ENCODE measurements at regions not wholly inside any gene's neighbourhood (a gene's known extent, or its start where the extent isn't known, plus 50 kb on each side); places are given as distances from the start of the nearest gene placed in this dataset.

DNA sequence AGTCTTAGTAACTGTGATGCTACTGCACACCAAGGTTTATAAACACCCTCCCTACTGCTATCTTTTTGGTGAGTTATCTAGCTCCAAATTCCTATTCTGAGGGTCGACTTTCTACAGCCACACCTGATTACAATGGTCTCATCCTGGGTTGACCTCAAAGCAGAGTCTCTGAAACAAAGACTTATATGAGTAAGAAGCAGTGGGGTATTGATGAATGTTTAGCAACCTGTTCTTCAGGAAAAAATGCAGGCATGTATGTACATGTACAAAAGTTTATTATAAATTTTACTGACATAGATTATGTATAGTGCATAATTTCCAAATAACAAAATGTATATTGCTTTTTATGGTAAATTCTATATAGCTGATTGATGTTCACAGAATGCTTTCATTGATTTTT lies 51.6 kb upstream of the FMNL2 start:
- POLR2A ChIA-PET = no interaction called here
- TF ChIP-seq ZNF473 (tag by site-specific recombination; IDR thresholded peaks at IDR 0.05) (no peak), ZNF341 (tag by site-specific recombination; IDR thresholded peaks at IDR 0.05; ENCODE audit: low read depth) (no peak), PRDM6 (tag by site-specific recombination; IDR thresholded peaks at IDR 0.05) (no peak), PBX3 (CRISPR knock-in tag; IDR thresholded peaks at IDR 0.05) (no peak), GLI4 (tag by site-specific recombination; IDR thresholded peaks at IDR 0.05) (no peak), ZNF707 (tag by site-specific recombination; IDR thresholded peaks at IDR 0.05) (no peak), SCRT1 (tag by site-specific recombination; IDR thresholded peaks at IDR 0.05; ENCODE audit: borderline replicate concordance) (no peak), ZXDB (tag by site-specific recombination; IDR thresholded peaks at IDR 0.05) (no peak)
- TF ChIP-seq, protein P1, sequence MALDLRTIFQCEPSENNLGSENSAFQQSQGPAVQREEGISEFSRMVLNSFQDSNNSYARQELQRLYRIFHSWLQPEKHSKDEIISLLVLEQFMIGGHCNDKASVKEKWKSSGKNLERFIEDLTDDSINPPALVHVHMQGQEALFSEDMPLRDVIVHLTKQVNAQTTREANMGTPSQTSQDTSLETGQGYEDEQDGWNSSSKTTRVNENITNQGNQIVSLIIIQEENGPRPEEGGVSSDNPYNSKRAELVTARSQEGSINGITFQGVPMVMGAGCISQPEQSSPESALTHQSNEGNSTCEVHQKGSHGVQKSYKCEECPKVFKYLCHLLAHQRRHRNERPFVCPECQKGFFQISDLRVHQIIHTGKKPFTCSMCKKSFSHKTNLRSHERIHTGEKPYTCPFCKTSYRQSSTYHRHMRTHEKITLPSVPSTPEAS (tag by site-specific recombination; IDR thresholded peaks at IDR 0.05) = no peak
- CTCF ChIA-PET = interaction anchor here (1.2 to 1.3 kb wide), 2 partner anchors 12 to 353 kb away, joined by 3 read pairs; no protein-coding TSS in a partner anchor
- Histone ChIP-seq H3K4me1 (ENCODE audit: control insufficient read depth, insufficient read depth, low read length) (no peaks in the 10 kb centered on the region), H3K27ac (ENCODE audit: extremely low read depth, low read depth, low read length) (no peak overlapping the region), H3K4me3 (ENCODE audit: low read depth, low read length) (no peak overlapping the region), H3K36me3 (ENCODE audit: control insufficient read depth in 2 of 2, insufficient read depth in 1 of 2, low read length in 2 of 2) (no peaks in the 10 kb centered on the region), H3K9me3 (ENCODE audit: control insufficient read depth, insufficient read depth, low read depth, low read length) (no peaks in the 10 kb centered on the region)

GRCh38 chr2:152284398-152284797 lies 50.6 kb upstream of the FMNL2 start:
- H3K4me1 ChIP-seq (ENCODE audit: control insufficient read depth, insufficient read depth, low read length) = no peaks in the 10 kb centered on the region
- TF ChIP-seq ZNF404 (tag by site-specific recombination; IDR thresholded peaks at IDR 0.05) (no peak), ZNF768 (tag by site-specific recombination; IDR thresholded peaks at IDR 0.05) (no peak), SP3 (tag by site-specific recombination; IDR thresholded peaks at IDR 0.05) (no peak), ZNF416 (tag by site-specific recombination; IDR thresholded peaks at IDR 0.05) (no peak), KLF10 (tag by site-specific recombination; IDR thresholded peaks at IDR 0.05) (no peak), HOXD13 (CRISPR knock-in tag; IDR thresholded peaks at IDR 0.05; ENCODE audit: borderline replicate concordance) (no peak), ZFHX2 (tag by site-specific recombination; conservative IDR thresholded peaks at IDR 0.05) (no peak), BCL11A (tag by site-specific recombination; IDR thresholded peaks at IDR 0.05; ENCODE audit: low read depth) (no peak), ZNF791 (tag by site-specific recombination; IDR thresholded peaks at IDR 0.05) (no peak), REPIN1 (tag by site-specific recombination; IDR thresholded peaks at IDR 0.05; ENCODE audit: low read depth) (no peak), ZNF785 (tag by site-specific recombination; IDR thresholded peaks at IDR 0.05) (no peak), ZNF274 (IDR thresholded peaks at IDR 0.05; ENCODE audit: low read length) (no peak), ZNF274 (tag by site-specific recombination; IDR thresholded peaks at IDR 0.05; ENCODE audit: borderline replicate concordance) (no peak)
- H3K9me3 ChIP-seq (ENCODE audit: control insufficient read depth, insufficient read depth, low read depth, low read length) = no peaks in the 10 kb centered on the region
- ChIA-PET POLR2A (no interaction called here), CTCF (interaction anchor here (1.1 to 1.3 kb wide), 2 partner anchors 11 to 352 kb away, joined by 3 to 4 read pairs; no protein-coding TSS in a partner anchor)
- no peak overlapping the region for H3K4me3 ChIP-seq (ENCODE audit: low read depth, low read length)
- no peaks in the 10 kb centered on the region for H3K36me3 ChIP-seq (ENCODE audit: control insufficient read depth in 2 of 2, insufficient read depth in 1 of 2, low read length in 2 of 2)
- no peak overlapping the region for H3K27ac ChIP-seq (ENCODE audit: extremely low read depth, low read depth, low read length)

All from HEK293 (cell line).